Activated CD8-positive, alpha-beta T cell treated with anti-CD3 and anti-CD28 coated beads for 36 hours (primary cell): ENCODE measurements at regions not wholly inside any gene's neighbourhood (a gene's known extent, or its start where the extent isn't known, plus 50 kb on each side); places are given as distances from the start of the nearest gene placed in this dataset.

Source experiments
- ATAC-seq: fragments of 200-7000 bp; cut with Tn5 transposase; one replicate; pipeline ENCODE4 v1.10.0; 2021; ENCODE audit warnings: mild to moderate bottlenecking, moderate library complexity
- CTCF ChIA-PET: fragments of 350-600 bp; sonication (Branson Sonifier 250); formaldehyde crosslinking; loops from one replicate; lab custom pipeline; 2021; ENCODE audit warnings: antibody characterized with exemption; lab: Charles Lee
- POLR2A ChIA-PET: fragments of 350-600 bp; sonication (Branson Sonifier 250); formaldehyde crosslinking; loops from one replicate; lab custom pipeline; 2021; ENCODE audit warnings: antibody characterized with exemption; lab: Charles Lee
- DNase-seq: peaks from one replicate; pipeline ENCODE4 v3.0.0-alpha.2; 2020
- H3K27ac Mint-ChIP-seq: one replicate; pipeline ENCODE4 v1.8.0; 2021; ENCODE audit warnings: mild to moderate bottlenecking, mixed read lengths
- H3K27me3 Mint-ChIP-seq: one replicate; pipeline ENCODE4 v1.8.0; 2021; ENCODE audit warnings: mixed read lengths
- H3K36me3 Mint-ChIP-seq: one replicate; pipeline ENCODE4 v1.8.0; 2021; ENCODE audit warnings: low read depth, mixed read lengths
- H3K4me1 Mint-ChIP-seq: one replicate; pipeline ENCODE4 v1.8.0; 2021; ENCODE audit warnings: low read depth, mixed read lengths
- H3K4me3 Mint-ChIP-seq: one replicate; pipeline ENCODE4 v1.8.0; 2021; ENCODE audit warnings: mild to moderate bottlenecking, moderate library complexity, mixed read lengths
- H3K9me3 Mint-ChIP-seq: one replicate; pipeline ENCODE4 v1.8.0; 2021; ENCODE audit warnings: mixed read lengths
- CTCF ChIP-seq: fragments of 200-600 bp; IDR thresholded peaks from one replicate; pipeline ENCODE4 v1.8.0; 2022; ENCODE audit warnings: antibody characterized with exemption, mild to moderate bottlenecking
- intact Hi-C: fragments of 100-400 bp; cut with micrococcal nuclease; formaldehyde crosslinking; loops from one replicate; pipeline ENCODE4 v1.10.0; 2022

- no peaks in the 10 kb centered on the region for H3K4me1 Mint-ChIP-seq
- ATAC-seq, result no peak
- intact Hi-C loops, result no loop called here
- no peaks in the 10 kb centered on the region for H3K36me3 Mint-ChIP-seq
- ChIA-PET CTCF (no interaction called here), POLR2A (no interaction called here)
- H3K4me3 Mint-ChIP-seq, result no peak overlapping the region
- no peak for DNase-seq
- H3K27ac Mint-ChIP-seq, result no peak overlapping the region
- TF ChIP-seq CTCF, result no peak
- H3K27me3 Mint-ChIP-seq, result peaks cover 15% of the 10 kb centered on the region
- H3K9me3 Mint-ChIP-seq, result no peaks in the 10 kb centered on the region
Measured at GRCh38 chr11:13101644-13102512, 92.8 kb downstream of the RASSF10 start.

- intact Hi-C loops, result no loop called here
- DNase-seq (no peak), ATAC-seq (no peak)
- Mint-ChIP-seq H3K36me3 (no peaks in the 10 kb centered on the region), H3K27ac (no peak overlapping the region), H3K4me1 (no peaks in the 10 kb centered on the region), H3K9me3 (no peaks in the 10 kb centered on the region), H3K4me3 (no peak overlapping the region), H3K27me3 (peaks cover 16% of the 10 kb centered on the region)
- TF ChIP-seq CTCF, result no peak
- CTCF ChIA-PET, result no interaction called here
- POLR2A ChIA-PET, result no interaction called here
Measured at GRCh38 chr11:13102513-13102840, 93.4 kb downstream of the RASSF10 start.

- no peaks in the 10 kb centered on the region for H3K36me3 Mint-ChIP-seq
- no peak overlapping the region for H3K4me3 Mint-ChIP-seq
- intact Hi-C loops, result no loop called here
- ChIA-PET POLR2A (no interaction called here), CTCF (no interaction called here)
- H3K27me3 Mint-ChIP-seq, result peaks cover 16% of the 10 kb centered on the region
- H3K4me1 Mint-ChIP-seq, result no peaks in the 10 kb centered on the region
- ATAC-seq, result no peak
- no peak for TF ChIP-seq CTCF
- no peaks in the 10 kb centered on the region for H3K9me3 Mint-ChIP-seq
- no peak for DNase-seq
- no peak overlapping the region for H3K27ac Mint-ChIP-seq
Measured at GRCh38 chr11:13102865-13103539, 93.9 kb downstream of the RASSF10 start.

- Mint-ChIP-seq H3K4me3 (no peak overlapping the region), H3K36me3 (no peaks in the 10 kb centered on the region), H3K9me3 (no peaks in the 10 kb centered on the region), H3K4me1 (no peaks in the 10 kb centered on the region), H3K27me3 (peaks cover 23% of the 10 kb centered on the region), H3K27ac (no peak overlapping the region)
- POLR2A ChIA-PET, result interaction anchor here (0.7 kb wide), 1 partner anchor 11 kb away, joined by 3 read pairs; no protein-coding TSS in a partner anchor
- CTCF ChIA-PET, result no interaction called here
- TF ChIP-seq CTCF, result peak; percentile 20
- DNase-seq (no peak), ATAC-seq (no peak)
- intact Hi-C loops, result no loop called here
Measured at GRCh38 chr11:13103962-13104554, 94.9 kb downstream of the RASSF10 start.
